Stomach (tissue), 8 donors: ENCODE measurements at regions not wholly inside any gene's neighbourhood (a gene's known extent, or its start where the extent isn't known, plus 50 kb on each side); places are given as distances from the start of the nearest gene placed in this dataset.

Experiments used
- DNase-seq, 2 donors: peaks; one replicate each; pipeline versions ENCODE4 v3.0.0 to v3.0.0-alpha.2; 2013 to 2019
- H3K27ac ChIP-seq, 5 donors: fragments of 200-600 bp in 4 of 5; sonication (generic) in 4 of 5; one replicate each; pipeline ENCODE4 v1.5.1; 2013 to 2019; ENCODE audit warnings: mild to moderate bottlenecking in 1 of 5, moderate library complexity in 1 of 5
- H3K27me3 ChIP-seq, 3 donors: fragments of 200-600 bp; sonication (generic); one replicate each; pipeline ENCODE4 v1.5.1; 2017 to 2019; ENCODE audit warnings: mixed run types in 1 of 3
- H3K36me3 ChIP-seq, 4 donors: fragments of 200-600 bp; sonication (generic); 1 replicate in 3 of 4; 2 replicates in 1 of 4; pipeline ENCODE4 v1.5.1; 2016 to 2019
- H3K4me1 ChIP-seq, 4 donors: fragments of 200-600 bp; sonication (generic); one replicate each; pipeline ENCODE4 v1.5.1; 2016 to 2019
- H3K4me3 ChIP-seq, 4 donors: fragments of 200-600 bp; sonication (generic) in 3 of 4; one replicate each; pipeline ENCODE4 v1.5.1; 2016 to 2019; ENCODE audit warnings: mild to moderate bottlenecking in 1 of 4
- H3K9me3 ChIP-seq, 4 donors: fragments of 200-600 bp; sonication (generic); one replicate each; pipeline ENCODE4 v1.5.1; 2016 to 2019
- EP300 ChIP-seq: sonication (generic); formaldehyde crosslinking; IDR thresholded peaks from one replicate; pipeline ENCODE4 v1.6.1; 2017; ENCODE audit warnings: antibody characterized with exemption
- POLR2A ChIP-seq, 4 donors: fragments of 450-650 bp; IDR thresholded peaks; one replicate each; pipeline ENCODE4 v1.6.1; 2016; ENCODE audit warnings: antibody characterized with exemption in 4 of 4, control low read depth in 2 of 4, mild to moderate bottlenecking in 1 of 4, moderate library complexity in 1 of 4
- POLR2AphosphoS5 ChIP-seq, 3 donors: sonication (generic); formaldehyde crosslinking; IDR thresholded peaks; one replicate each; pipeline ENCODE4 v1.6.1; 2016; ENCODE audit warnings: antibody characterized with exemption in 3 of 3
- WGBS, 5 donors: extraction: QIAGEN DNeasy Blood & Tissue Kit in 3 of 5; methylation state at CpG; one replicate each; pipeline versions ENCODE4 v1.1.5 to v1.1.7; 2013 to 2018; 5-methylcytosine and 5-hydroxymethylcytosine counted together
- intact Hi-C: fragments of 100-400 bp; cut with DNase I; formaldehyde crosslinking; loops from one replicate; pipeline ENCODE4 v1.15.1; 2023; ENCODE audit warnings: low total_unique reads
- TF ChIP-seq, protein P1 (sequence below), 7 experiments: fragments of 450-650 bp in 4 of 7; fragments of 200-600 bp in 3 of 7; sonication (generic) in 3 of 7; IDR thresholded peaks; one replicate each; pipeline ENCODE4 v1.5.1; 2016 to 2019; ENCODE audit warnings: antibody characterized with exemption in 7 of 7, control low read depth in 2 of 7, mild to moderate bottlenecking in 1 of 7
- donor health status: healthy with polysubstance abuse.
- donor health status: Bipolar disorder and iron deficiency.
- donor health status: healthy.

DNA sequence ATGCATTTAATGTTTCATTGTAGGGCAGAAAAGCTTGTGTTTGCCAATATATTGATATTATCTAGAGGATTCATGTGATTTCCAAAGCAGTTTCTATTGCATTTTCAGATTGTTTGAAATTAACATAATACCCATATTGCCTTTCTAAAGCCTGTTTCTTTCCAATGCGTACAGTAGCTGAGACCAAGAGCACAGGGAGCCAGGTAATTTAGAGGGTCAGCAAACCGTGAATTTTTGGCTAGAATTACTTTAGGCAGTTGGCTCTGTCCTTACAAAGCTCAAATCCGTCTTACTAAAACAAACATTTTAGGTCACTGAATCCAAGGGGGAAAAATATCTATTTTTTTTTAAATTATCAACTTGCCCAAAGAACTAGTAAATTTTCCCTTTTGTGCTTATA, 604.9 kb upstream of the ADARB2 start:
- intact Hi-C loops, result no loop called here
- no peaks in the 10 kb centered on the region for H3K27me3 ChIP-seq
- H3K4me3 ChIP-seq, result no peak overlapping the region
- H3K27ac ChIP-seq, result no peak overlapping the region
- WGBS, 5 donors, result 69 to 75% (median 72%) methylated on average over 3 of the region's 3 CpGs
- no peak for TF ChIP-seq POLR2AphosphoS5 (IDR thresholded peaks at IDR 0.05)
- TF ChIP-seq, protein P1, sequence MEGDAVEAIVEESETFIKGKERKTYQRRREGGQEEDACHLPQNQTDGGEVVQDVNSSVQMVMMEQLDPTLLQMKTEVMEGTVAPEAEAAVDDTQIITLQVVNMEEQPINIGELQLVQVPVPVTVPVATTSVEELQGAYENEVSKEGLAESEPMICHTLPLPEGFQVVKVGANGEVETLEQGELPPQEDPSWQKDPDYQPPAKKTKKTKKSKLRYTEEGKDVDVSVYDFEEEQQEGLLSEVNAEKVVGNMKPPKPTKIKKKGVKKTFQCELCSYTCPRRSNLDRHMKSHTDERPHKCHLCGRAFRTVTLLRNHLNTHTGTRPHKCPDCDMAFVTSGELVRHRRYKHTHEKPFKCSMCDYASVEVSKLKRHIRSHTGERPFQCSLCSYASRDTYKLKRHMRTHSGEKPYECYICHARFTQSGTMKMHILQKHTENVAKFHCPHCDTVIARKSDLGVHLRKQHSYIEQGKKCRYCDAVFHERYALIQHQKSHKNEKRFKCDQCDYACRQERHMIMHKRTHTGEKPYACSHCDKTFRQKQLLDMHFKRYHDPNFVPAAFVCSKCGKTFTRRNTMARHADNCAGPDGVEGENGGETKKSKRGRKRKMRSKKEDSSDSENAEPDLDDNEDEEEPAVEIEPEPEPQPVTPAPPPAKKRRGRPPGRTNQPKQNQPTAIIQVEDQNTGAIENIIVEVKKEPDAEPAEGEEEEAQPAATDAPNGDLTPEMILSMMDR (IDR thresholded peaks at IDR 0.05), result no peak
- no peak for TF ChIP-seq EP300
- no peak for TF ChIP-seq POLR2A (IDR thresholded peaks at IDR 0.05)
- no peaks in the 10 kb centered on the region for H3K4me1 ChIP-seq
- no peaks in the 10 kb centered on the region for H3K36me3 ChIP-seq
- no peaks in the 10 kb centered on the region for H3K9me3 ChIP-seq
- no peak for DNase-seq

DNA sequence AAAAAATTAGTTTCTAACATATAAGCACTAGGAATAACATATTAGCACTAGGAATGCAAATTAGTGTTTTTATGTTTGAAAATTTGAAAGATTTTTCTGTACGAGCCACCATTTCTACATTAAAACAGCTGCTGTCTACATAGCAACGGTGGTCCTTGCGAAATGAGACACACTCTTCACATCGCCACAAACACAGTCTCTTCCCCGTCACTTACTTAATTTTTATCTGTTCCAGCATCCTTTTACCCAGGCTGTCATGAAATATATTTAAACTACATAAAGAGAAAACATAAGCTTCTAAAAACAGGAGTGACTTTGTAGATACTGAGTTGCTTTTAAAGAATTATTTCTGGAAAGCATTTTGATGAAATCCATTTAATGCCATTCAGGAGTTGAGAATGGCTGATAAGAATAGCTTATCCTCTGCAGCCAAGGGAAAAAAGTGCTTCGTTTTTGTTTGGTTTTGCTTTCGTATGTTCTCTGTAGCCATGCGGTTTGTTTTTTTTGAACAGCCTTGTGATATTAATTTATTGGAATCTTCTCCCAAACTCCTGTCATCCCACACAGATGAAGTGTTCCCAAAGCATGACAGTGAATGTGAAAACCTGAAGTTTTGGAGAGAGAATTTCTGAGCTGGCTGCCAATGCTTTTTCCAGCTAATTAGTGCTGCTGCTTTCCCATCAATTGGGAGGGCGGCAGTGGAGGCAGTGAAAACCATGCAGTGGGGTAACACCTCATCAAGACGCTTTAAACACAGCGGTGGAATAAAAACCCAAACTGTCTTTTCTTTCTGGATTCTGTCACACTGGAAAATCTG, 603.7 kb upstream of the ADARB2 start:
- Histone ChIP-seq H3K9me3 (no peaks in the 10 kb centered on the region), H3K27ac (no peak overlapping the region), H3K4me3 (no peak overlapping the region), H3K4me1 (no peaks in the 10 kb centered on the region), H3K36me3 (no peaks in the 10 kb centered on the region), H3K27me3 (no peaks in the 10 kb centered on the region)
- 67 to 79% (median 72%) methylated on average over 11 of the region's 11 CpGs for WGBS, 5 donors
- no peak for DNase-seq
- TF ChIP-seq EP300 (no peak), POLR2AphosphoS5 (IDR thresholded peaks at IDR 0.05) (no peak)
- TF ChIP-seq, protein P1 (IDR thresholded peaks at IDR 0.05), result no peak
- intact Hi-C loops, result no loop called here

DNA sequence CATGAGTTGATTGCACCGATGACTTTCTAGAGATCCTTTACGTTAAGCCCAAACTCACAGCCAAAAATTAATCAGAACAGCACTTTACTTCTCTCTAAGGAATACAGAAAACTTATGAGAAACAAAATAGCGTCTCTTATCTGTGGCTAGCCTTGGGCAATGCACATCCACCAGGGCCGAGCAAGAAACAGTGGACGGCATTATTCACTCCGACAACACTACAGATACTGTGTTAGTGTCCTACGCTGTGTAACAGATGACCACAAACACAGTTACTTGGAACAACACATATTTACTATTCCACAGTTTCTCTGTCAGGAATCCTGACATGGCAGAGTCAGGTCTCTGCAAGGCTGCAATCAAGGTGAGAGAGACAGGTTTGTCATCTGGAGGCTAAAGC, 598.3 kb upstream of the ADARB2 start:
- Histone ChIP-seq H3K27me3 (no peaks in the 10 kb centered on the region), H3K4me1 (no peaks in the 10 kb centered on the region), H3K27ac (no peak overlapping the region), H3K9me3 (no peaks in the 10 kb centered on the region), H3K4me3 (no peak overlapping the region), H3K36me3 (no peaks in the 10 kb centered on the region)
- TF ChIP-seq, protein P1 (IDR thresholded peaks at IDR 0.05), result no peak
- WGBS, 5 donors, result 86 to 91% (median 88%) methylated on average over 7 of the region's 7 CpGs
- intact Hi-C loops, result no loop called here
- no peak for DNase-seq

DNA sequence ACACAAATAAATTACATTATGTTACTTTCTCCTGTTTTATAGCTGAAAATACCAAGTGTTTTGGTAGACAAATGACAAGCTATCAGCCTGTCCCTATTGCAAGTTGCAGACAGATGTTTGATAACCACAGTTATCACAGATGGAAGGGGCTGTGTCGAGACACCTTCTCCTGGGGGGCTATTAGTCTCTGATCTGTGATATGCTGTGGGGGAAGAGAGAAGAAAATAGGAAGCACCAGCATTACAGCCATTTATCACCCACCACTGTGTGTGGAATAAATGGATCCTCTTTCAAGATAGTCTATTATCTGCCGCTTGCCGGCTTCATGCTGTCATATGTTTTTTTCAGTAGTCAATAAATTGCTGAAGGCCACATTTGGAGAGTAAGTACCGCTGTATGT, 597.2 kb upstream of the ADARB2 start:
- intact Hi-C loops, result no loop called here
- no peaks in the 10 kb centered on the region for H3K4me1 ChIP-seq
- 59 to 75% (median 69%) methylated on average over 4 of the region's 4 CpGs for WGBS, 5 donors
- DNase-seq, result no peak
- no peaks in the 10 kb centered on the region for H3K27me3 ChIP-seq
- H3K27ac ChIP-seq, result no peak overlapping the region
- H3K4me3 ChIP-seq, result no peak overlapping the region
- TF ChIP-seq, protein P1 (IDR thresholded peaks at IDR 0.05), result no peak
- no peak for TF ChIP-seq POLR2AphosphoS5 (IDR thresholded peaks at IDR 0.05)
- no peak for TF ChIP-seq EP300
- no peak for TF ChIP-seq POLR2A (IDR thresholded peaks at IDR 0.05)
- H3K36me3 ChIP-seq, result no peaks in the 10 kb centered on the region
- no peaks in the 10 kb centered on the region for H3K9me3 ChIP-seq
